ENCODE measurements at regions not wholly inside any gene's neighbourhood (a gene's known extent, or its start where the extent isn't known, plus 50 kb on each side); places are given as distances from the start of the nearest gene placed in this dataset.

- no peaks in the 10 kb centered on the region for H3K4me1 Mint-ChIP-seq (ENCODE audit: low read depth)
- H3K36me3 Mint-ChIP-seq (ENCODE audit: low read depth) = peaks cover 2% of the 10 kb centered on the region
- no peak overlapping the region for H3K4me3 Mint-ChIP-seq (ENCODE audit: unreplicated experiment)
- no peak overlapping the region for H3K27ac Mint-ChIP-seq (ENCODE audit: unreplicated experiment)
- TF ChIP-seq CTCF (IDR thresholded peaks at IDR 0.05) = no peak
- H3K27me3 Mint-ChIP-seq (ENCODE audit: low read depth) = no peaks in the 10 kb centered on the region
- peaks cover 45% of the 10 kb centered on the region for H3K9me3 Mint-ChIP-seq (ENCODE audit: low read depth)
- no peak for DNase-seq (ENCODE audit: low spot score)
Observed at GRCh38 chrX:127112726-127113125, 293.2 kb downstream of the PRR32 start.

GRCh38 chrX:127124871-127125270, 305.3 kb downstream of the PRR32 start:
- peaks cover 5% of the 10 kb centered on the region for H3K9me3 Mint-ChIP-seq (ENCODE audit: low read depth)
- no peak for TF ChIP-seq CTCF (IDR thresholded peaks at IDR 0.05)
- H3K27ac Mint-ChIP-seq (ENCODE audit: unreplicated experiment) = no peak overlapping the region
- H3K4me3 Mint-ChIP-seq (ENCODE audit: unreplicated experiment) = no peak overlapping the region
- no peaks in the 10 kb centered on the region for H3K27me3 Mint-ChIP-seq (ENCODE audit: low read depth)
- H3K4me1 Mint-ChIP-seq (ENCODE audit: low read depth) = no peaks in the 10 kb centered on the region
- H3K36me3 Mint-ChIP-seq (ENCODE audit: low read depth) = no peaks in the 10 kb centered on the region
- DNase-seq (ENCODE audit: low spot score) = no peak

GRCh38 chrX:127128282-127128681, 308.8 kb downstream of the PRR32 start:
- no peak for DNase-seq (ENCODE audit: low spot score)
- Mint-ChIP-seq H3K9me3 (ENCODE audit: low read depth) (peaks cover 16% of the 10 kb centered on the region), H3K27ac (ENCODE audit: unreplicated experiment) (no peak overlapping the region), H3K27me3 (ENCODE audit: low read depth) (no peaks in the 10 kb centered on the region), H3K36me3 (ENCODE audit: low read depth) (no peaks in the 10 kb centered on the region), H3K4me1 (ENCODE audit: low read depth) (no peaks in the 10 kb centered on the region), H3K4me3 (ENCODE audit: unreplicated experiment) (no peak overlapping the region)
- no peak for TF ChIP-seq CTCF (IDR thresholded peaks at IDR 0.05)

- Mint-ChIP-seq H3K9me3 (ENCODE audit: low read depth) (peaks cover 24% of the 10 kb centered on the region), H3K27me3 (ENCODE audit: low read depth) (no peaks in the 10 kb centered on the region), H3K27ac (ENCODE audit: unreplicated experiment) (no peak overlapping the region), H3K4me1 (ENCODE audit: low read depth) (no peaks in the 10 kb centered on the region), H3K4me3 (ENCODE audit: unreplicated experiment) (no peak overlapping the region), H3K36me3 (ENCODE audit: low read depth) (no peaks in the 10 kb centered on the region)
- DNase-seq (ENCODE audit: low spot score) = no peak
- no peak for TF ChIP-seq CTCF (IDR thresholded peaks at IDR 0.05)
Observed at GRCh38 chrX:127129510-127129909, 310.0 kb downstream of the PRR32 start.

- H3K36me3 Mint-ChIP-seq (ENCODE audit: low read depth) = no peaks in the 10 kb centered on the region
- H3K4me3 Mint-ChIP-seq (ENCODE audit: unreplicated experiment) = no peak overlapping the region
- H3K9me3 Mint-ChIP-seq (ENCODE audit: low read depth) = peaks cover 24% of the 10 kb centered on the region
- H3K4me1 Mint-ChIP-seq (ENCODE audit: low read depth) = no peaks in the 10 kb centered on the region
- no peak overlapping the region for H3K27ac Mint-ChIP-seq (ENCODE audit: unreplicated experiment)
- no peaks in the 10 kb centered on the region for H3K27me3 Mint-ChIP-seq (ENCODE audit: low read depth)
- DNase-seq (ENCODE audit: low spot score) = no peak
- TF ChIP-seq CTCF (IDR thresholded peaks at IDR 0.05) = no peak
Observed at GRCh38 chrX:127138218-127138617, 318.7 kb downstream of the PRR32 start.

Measured in chondrocyte (in vitro differentiated cells).